ENCODE measurements at regions not wholly inside any gene's neighbourhood (a gene's known extent, or its start where the extent isn't known, plus 50 kb on each side); places are given as distances from the start of the nearest gene placed in this dataset.
A peak's percentile ranks its signal among the peaks of the same experiment; 100 is the strongest.

- TF ChIP-seq ZBTB33 (IDR thresholded peaks at IDR 0.05), result no peak
- TF ChIP-seq CTCF (IDR thresholded peaks at IDR 0.05; ENCODE audit: low read depth, low read length, missing input control), result no peak
- TF ChIP-seq RAD21 (IDR thresholded peaks at IDR 0.05), result peak in 1 of 2 donors; percentile 16
- TF ChIP-seq MAX (IDR thresholded peaks at IDR 0.05), result no peak
- TF ChIP-seq RXRA (IDR thresholded peaks at IDR 0.05), result peak in 1 of 2 donors; percentile 43
- TF ChIP-seq REST (IDR thresholded peaks at IDR 0.05), result peak; percentile 53
- no peak for TF ChIP-seq GABPA (IDR thresholded peaks at IDR 0.05 in 1 of 2, conservative IDR thresholded peaks at IDR 0.05 in 1 of 2)
- peak; percentile 54 for TF ChIP-seq SP1 (IDR thresholded peaks at IDR 0.05)
These were observed 299.2 kb upstream of the TBX18 start for GRCh38 chr6:85063611-85064010.
